ENCODE measurements at regions not wholly inside any gene's neighbourhood (a gene's known extent, or its start where the extent isn't known, plus 50 kb on each side); places are given as distances from the start of the nearest gene placed in this dataset.

DNA sequence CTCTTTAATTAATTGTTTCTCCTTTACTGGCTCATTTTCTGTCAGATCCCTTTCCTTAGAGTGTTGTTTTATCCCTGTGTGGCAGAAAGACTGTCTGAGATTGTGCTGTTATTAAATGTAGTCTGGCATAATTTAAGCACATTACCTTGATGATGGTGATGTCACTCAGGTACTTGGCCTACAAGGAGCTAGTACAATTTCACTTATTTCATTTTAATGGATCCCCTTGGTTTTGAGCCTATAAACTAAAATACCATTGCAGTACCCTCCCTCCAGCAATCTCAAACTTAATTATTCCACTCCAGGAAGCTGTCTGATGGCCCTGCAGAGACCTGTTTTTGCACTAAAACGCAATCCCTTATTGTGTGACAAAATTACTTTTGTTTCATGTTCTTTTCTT is 968.6 kb downstream of the ADGRL3 start:
- no peak for TF ChIP-seq POLR2AphosphoS5 (IDR thresholded peaks at IDR 0.05)
- TF ChIP-seq, protein P1, sequence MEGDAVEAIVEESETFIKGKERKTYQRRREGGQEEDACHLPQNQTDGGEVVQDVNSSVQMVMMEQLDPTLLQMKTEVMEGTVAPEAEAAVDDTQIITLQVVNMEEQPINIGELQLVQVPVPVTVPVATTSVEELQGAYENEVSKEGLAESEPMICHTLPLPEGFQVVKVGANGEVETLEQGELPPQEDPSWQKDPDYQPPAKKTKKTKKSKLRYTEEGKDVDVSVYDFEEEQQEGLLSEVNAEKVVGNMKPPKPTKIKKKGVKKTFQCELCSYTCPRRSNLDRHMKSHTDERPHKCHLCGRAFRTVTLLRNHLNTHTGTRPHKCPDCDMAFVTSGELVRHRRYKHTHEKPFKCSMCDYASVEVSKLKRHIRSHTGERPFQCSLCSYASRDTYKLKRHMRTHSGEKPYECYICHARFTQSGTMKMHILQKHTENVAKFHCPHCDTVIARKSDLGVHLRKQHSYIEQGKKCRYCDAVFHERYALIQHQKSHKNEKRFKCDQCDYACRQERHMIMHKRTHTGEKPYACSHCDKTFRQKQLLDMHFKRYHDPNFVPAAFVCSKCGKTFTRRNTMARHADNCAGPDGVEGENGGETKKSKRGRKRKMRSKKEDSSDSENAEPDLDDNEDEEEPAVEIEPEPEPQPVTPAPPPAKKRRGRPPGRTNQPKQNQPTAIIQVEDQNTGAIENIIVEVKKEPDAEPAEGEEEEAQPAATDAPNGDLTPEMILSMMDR (IDR thresholded peaks at IDR 0.05) = no peak
